Mammary epithelial cell (primary cell): ENCODE measurements at regions not wholly inside any gene's neighbourhood (a gene's known extent, or its start where the extent isn't known, plus 50 kb on each side); places are given as distances from the start of the nearest gene placed in this dataset.
"Not testable (repeated sequence)": the region's sequence is repeated elsewhere in the genome, so short reads cannot be mapped to it uniquely, and the experiment has no call there.

Experiments
- CTCF ChIP-seq, 2 donors: IDR thresholded peaks in 1 of 2; conservative IDR thresholded peaks in 1 of 2; 2 replicates each; pipeline ENCODE4 v1.5.1; 2011 to 2012; ENCODE audit warnings: inconsistent platforms in 2 of 2, low read length in 2 of 2, mild to moderate bottlenecking in 2 of 2, control low read depth in 1 of 2, low read depth in 1 of 2; ENCODE audit not compliant: insufficient read depth in 1 of 2; ENCODE audit errors: extremely low read depth in 1 of 2
- EZH2 ChIP-seq: IDR thresholded peaks from 2 replicates; pipeline ENCODE4 v1.6.1; 2012; ENCODE audit warnings: low read length, inconsistent platforms, borderline replicate concordance

- not testable (repeated sequence) for TF ChIP-seq CTCF (conservative IDR thresholded peaks at IDR 0.05 in 1 of 2, IDR thresholded peaks at IDR 0.05 in 1 of 2; ENCODE audit: extremely low read depth in 1 of 2, insufficient read depth in 1 of 2, low read depth in 1 of 2, low read length in 2 of 2); EZH2
These were observed 177.4 kb downstream of the NPIPA8 start for GRCh38 chr16:18159185-18159584.
